Activated CD4-positive, alpha-beta T cell treated with anti-CD3 and anti-CD28 coated beads, Interleukin-2, amount 10 ng/mL, durations not matched to agents 7 days and 5 days (primary cell): ENCODE measurements at regions not wholly inside any gene's neighbourhood (a gene's known extent, or its start where the extent isn't known, plus 50 kb on each side); places are given as distances from the start of the nearest gene placed in this dataset.

ENCODE experiments used
- CTCF ChIA-PET: fragments of 350-600 bp; sonication (Branson Sonifier 250); formaldehyde crosslinking; loops from one replicate; lab custom pipeline; 2021; ENCODE audit warnings: antibody characterized with exemption; lab: Charles Lee
- POLR2A ChIA-PET: fragments of 350-600 bp; sonication (Branson Sonifier 250); formaldehyde crosslinking; loops from one replicate; lab custom pipeline; 2021; ENCODE audit warnings: antibody characterized with exemption; lab: Charles Lee
- DNase-seq: peaks from one replicate; pipeline ENCODE4 v3.0.0-alpha.2; 2020
- H3K27ac Mint-ChIP-seq: one replicate; pipeline ENCODE4 v1.8.0; 2021; ENCODE audit warnings: mild to moderate bottlenecking, moderate library complexity, mixed read lengths
- H3K27me3 Mint-ChIP-seq: one replicate; pipeline ENCODE4 v1.8.0; 2021; ENCODE audit warnings: mixed read lengths
- H3K36me3 Mint-ChIP-seq: one replicate; pipeline ENCODE4 v1.8.0; 2021; ENCODE audit warnings: low read depth, mixed read lengths
- H3K4me1 Mint-ChIP-seq: one replicate; pipeline ENCODE4 v1.8.0; 2021; ENCODE audit warnings: mixed read lengths
- H3K4me3 Mint-ChIP-seq: one replicate; pipeline ENCODE4 v1.8.0; 2021; ENCODE audit warnings: mild to moderate bottlenecking, moderate library complexity, mixed read lengths
- H3K9me3 Mint-ChIP-seq: one replicate; pipeline ENCODE4 v1.8.0; 2021; ENCODE audit warnings: mixed read lengths

- Mint-ChIP-seq H3K36me3 (no peaks in the 10 kb centered on the region), H3K27ac (no peak overlapping the region), H3K9me3 (peaks cover 10% of the 10 kb centered on the region), H3K27me3 (no peaks in the 10 kb centered on the region), H3K4me1 (no peaks in the 10 kb centered on the region), H3K4me3 (no peak overlapping the region)
- no peak for DNase-seq
- CTCF ChIA-PET: no interaction called here
- POLR2A ChIA-PET: no interaction called here
These were observed 1858.6 kb upstream of the CDH9 start for GRCh38 chr5:28896949-28897348.

- Mint-ChIP-seq H3K36me3 (no peaks in the 10 kb centered on the region), H3K4me3 (no peak overlapping the region), H3K4me1 (no peaks in the 10 kb centered on the region), H3K9me3 (peaks cover 11% of the 10 kb centered on the region), H3K27me3 (no peaks in the 10 kb centered on the region), H3K27ac (no peak overlapping the region)
- CTCF ChIA-PET: no interaction called here
- DNase-seq: no peak
- POLR2A ChIA-PET: no interaction called here
These were observed 1842.5 kb upstream of the CDH9 start for GRCh38 chr5:28880936-28881335.

- POLR2A ChIA-PET: no interaction called here
- no peak overlapping the region for H3K4me3 Mint-ChIP-seq
- H3K27ac Mint-ChIP-seq: no peak overlapping the region
- no peak for DNase-seq
- H3K27me3 Mint-ChIP-seq: no peaks in the 10 kb centered on the region
- CTCF ChIA-PET: no interaction called here
- peaks cover 10% of the 10 kb centered on the region for H3K9me3 Mint-ChIP-seq
- no peaks in the 10 kb centered on the region for H3K4me1 Mint-ChIP-seq
- no peaks in the 10 kb centered on the region for H3K36me3 Mint-ChIP-seq
These were observed 1838.7 kb upstream of the CDH9 start for GRCh38 chr5:28877050-28877449.

GRCh38 chr5:28864006-28864405 lies 1825.6 kb upstream of the CDH9 start:
- Mint-ChIP-seq H3K36me3 (no peaks in the 10 kb centered on the region), H3K4me3 (no peak overlapping the region), H3K27ac (no peak overlapping the region), H3K9me3 (peaks cover 3% of the 10 kb centered on the region), H3K4me1 (no peaks in the 10 kb centered on the region), H3K27me3 (no peaks in the 10 kb centered on the region)
- ChIA-PET CTCF (no interaction called here), POLR2A (no interaction called here)
- no peak for DNase-seq

GRCh38 chr5:28862860-28863196 lies 1824.4 kb upstream of the CDH9 start:
- H3K4me3 Mint-ChIP-seq: no peak overlapping the region
- POLR2A ChIA-PET: no interaction called here
- CTCF ChIA-PET: no interaction called here

GRCh38 chr5:28862137-28862859 lies 1823.9 kb upstream of the CDH9 start:
- Mint-ChIP-seq H3K4me1 (no peaks in the 10 kb centered on the region), H3K27ac (no peak overlapping the region), H3K9me3 (no peaks in the 10 kb centered on the region), H3K36me3 (no peaks in the 10 kb centered on the region), H3K4me3 (no peak overlapping the region), H3K27me3 (no peaks in the 10 kb centered on the region)
- DNase-seq: no peak
- ChIA-PET CTCF (interaction anchor here (1.1 kb wide), 1 partner anchor 12 kb away, joined by 3 read pairs; no protein-coding TSS in a partner anchor), POLR2A (no interaction called here)

More at GRCh38 chr5:28862860-28863196, 1824.4 kb upstream of the CDH9 start:
- no peaks in the 10 kb centered on the region for H3K27me3 Mint-ChIP-seq
- H3K4me1 Mint-ChIP-seq: no peaks in the 10 kb centered on the region
- no peaks in the 10 kb centered on the region for H3K36me3 Mint-ChIP-seq
- no peak overlapping the region for H3K27ac Mint-ChIP-seq
- peaks cover 3% of the 10 kb centered on the region for H3K9me3 Mint-ChIP-seq
- DNase-seq: no peak

- ChIA-PET POLR2A (no interaction called here), CTCF (no interaction called here)
- Mint-ChIP-seq H3K27ac (no peak overlapping the region), H3K27me3 (no peaks in the 10 kb centered on the region), H3K9me3 (peaks cover 10% of the 10 kb centered on the region), H3K36me3 (no peaks in the 10 kb centered on the region), H3K4me1 (no peaks in the 10 kb centered on the region), H3K4me3 (no peak overlapping the region)
- no peak for DNase-seq
These were observed 1817.2 kb upstream of the CDH9 start for GRCh38 chr5:28855626-28856025.

GRCh38 chr5:28850320-28850921 lies 1812.0 kb upstream of the CDH9 start:
- Mint-ChIP-seq H3K36me3 (no peaks in the 10 kb centered on the region), H3K9me3 (peaks cover 22% of the 10 kb centered on the region), H3K4me3 (no peak overlapping the region), H3K4me1 (no peaks in the 10 kb centered on the region), H3K27me3 (no peaks in the 10 kb centered on the region), H3K27ac (no peak overlapping the region)
- DNase-seq: no peak
- ChIA-PET CTCF (interaction anchor here (1.6 kb wide), 1 partner anchor 11 kb away, joined by 3 read pairs; no protein-coding TSS in a partner anchor), POLR2A (no interaction called here)

GRCh38 chr5:28831042-28831441 lies 1792.7 kb upstream of the CDH9 start:
- POLR2A ChIA-PET: no interaction called here

GRCh38 chr5:28823231-28823630 lies 1784.8 kb upstream of the CDH9 start:
- no peaks in the 10 kb centered on the region for H3K36me3 Mint-ChIP-seq
- POLR2A ChIA-PET: no interaction called here
- DNase-seq: no peak
- CTCF ChIA-PET: no interaction called here
- H3K9me3 Mint-ChIP-seq: peaks cover 11% of the 10 kb centered on the region
- no peaks in the 10 kb centered on the region for H3K4me1 Mint-ChIP-seq
- H3K27ac Mint-ChIP-seq: no peak overlapping the region
- H3K4me3 Mint-ChIP-seq: no peak overlapping the region
- no peaks in the 10 kb centered on the region for H3K27me3 Mint-ChIP-seq

More at GRCh38 chr5:28831042-28831441, 1792.7 kb upstream of the CDH9 start:
- no peaks in the 10 kb centered on the region for H3K27me3 Mint-ChIP-seq
- peaks cover 10% of the 10 kb centered on the region for H3K9me3 Mint-ChIP-seq
- no peaks in the 10 kb centered on the region for H3K4me1 Mint-ChIP-seq
- H3K27ac Mint-ChIP-seq: no peak overlapping the region
- DNase-seq: no peak
- H3K4me3 Mint-ChIP-seq: no peak overlapping the region
- CTCF ChIA-PET: no interaction called here
- H3K36me3 Mint-ChIP-seq: no peaks in the 10 kb centered on the region

GRCh38 chr5:28822071-28822470 lies 1783.7 kb upstream of the CDH9 start:
- Mint-ChIP-seq H3K36me3 (no peaks in the 10 kb centered on the region), H3K27me3 (no peaks in the 10 kb centered on the region), H3K9me3 (peaks cover 11% of the 10 kb centered on the region), H3K27ac (no peak overlapping the region), H3K4me3 (no peak overlapping the region), H3K4me1 (no peaks in the 10 kb centered on the region)
- no peak for DNase-seq
- CTCF ChIA-PET: no interaction called here
- POLR2A ChIA-PET: no interaction called here

- POLR2A ChIA-PET: no interaction called here
- Mint-ChIP-seq H3K27ac (no peak overlapping the region), H3K9me3 (peaks cover 6% of the 10 kb centered on the region), H3K36me3 (no peaks in the 10 kb centered on the region), H3K4me3 (no peak overlapping the region), H3K4me1 (no peaks in the 10 kb centered on the region), H3K27me3 (no peaks in the 10 kb centered on the region)
- DNase-seq: no peak
- CTCF ChIA-PET: no interaction called here
These were observed 1772.4 kb upstream of the CDH9 start for GRCh38 chr5:28810751-28811136.

- Mint-ChIP-seq H3K9me3 (peaks cover 6% of the 10 kb centered on the region), H3K4me3 (no peak overlapping the region), H3K36me3 (no peaks in the 10 kb centered on the region), H3K4me1 (no peaks in the 10 kb centered on the region), H3K27ac (no peak overlapping the region), H3K27me3 (no peaks in the 10 kb centered on the region)
- no peak for DNase-seq
- POLR2A ChIA-PET: no interaction called here
- CTCF ChIA-PET: interaction anchor here (0.6 kb wide), 1 partner anchor 102 kb away, joined by 3 read pairs; no protein-coding TSS in a partner anchor
These were observed 1771.7 kb upstream of the CDH9 start for GRCh38 chr5:28809811-28810750.
